K562 (cell line): ENCODE measurements at regions not wholly inside any gene's neighbourhood (a gene's known extent, or its start where the extent isn't known, plus 50 kb on each side); places are given as distances from the start of the nearest gene placed in this dataset.

ENCODE experiments used
- ATAC-seq: fragments of 200-7000 bp; cut with Tn5 transposase; 3 replicates; pipeline ENCODE4 v1.9.1; 2020; ENCODE audit warnings: moderate library complexity
- BruUV-seq: library from RNA; stranded (reverse); fragments of 400-500 nt; replicated peaks from 2 replicates; lab custom pipeline; 2021; lab: Mats Ljungman, UMichigan
- CTCF ChIA-PET: fragments of 300-600 bp; formaldehyde crosslinking; extraction: SDS; loops from one replicate; lab custom pipeline; 2021; ENCODE audit warnings: low intra/inter-chr PET ratio; lab: Yijun Ruan, JAX
- POLR2A ChIA-PET: fragments of 300-600, 350-650 bp; sonication (Branson Sonifier 250); formaldehyde crosslinking; extraction: SDS; loops from one replicate; lab custom pipeline; 2021; ENCODE audit warnings: antibody characterized with exemption, inconsistent platforms; lab: Yijun Ruan, JAX
- DNase-seq, 4 experiments: peaks; one replicate each; pipeline versions ENCODE4 v3.0.0 to v3.0.0-alpha.2; 2011 to 2018; ENCODE audit warnings: low spot score in 3 of 4, mixed read lengths in 3 of 4; ENCODE audit errors: extremely low read depth in 1 of 4
- FAIRE-seq: peaks from 2 replicates; lab custom pipeline; 2011; peaks lifted over from hg19 to GRCh38; lab: Jason Lieb, UNC
- H2AFZ ChIP-seq: 2 replicates; pipeline ENCODE4 v1.6.0; 2011; ENCODE audit warnings: low read depth, low read length, control low read depth, inconsistent platforms
- H3K27ac ChIP-seq: fragments of 200-600 bp; 3 replicates; pipeline ENCODE4 v1.8.0; 2011; ENCODE audit warnings: low read depth, mild to moderate bottlenecking, control low read depth, inconsistent platforms, low read length, moderate library complexity, mixed read lengths; ENCODE audit errors: extremely low read depth
- H3K27me3 ChIP-seq, 2 experiments: fragments of 300-600 bp in 1 of 2; 2 replicates in 1 of 2; 3 replicates in 1 of 2; pipeline versions ENCODE4 v1.6.0 to v1.8.0; 2011; ENCODE audit warnings: inconsistent platforms in 2 of 2, low read length in 2 of 2, mild to moderate bottlenecking in 1 of 2, mixed read lengths in 1 of 2, moderate library complexity in 1 of 2; ENCODE audit not compliant: control insufficient read depth in 2 of 2, insufficient read depth in 2 of 2
- H3K36me3 ChIP-seq: fragments of 300-600 bp; 3 replicates; pipeline ENCODE4 v1.8.0; 2011; ENCODE audit warnings: mild to moderate bottlenecking, low read length, inconsistent platforms; ENCODE audit not compliant: control insufficient read depth, insufficient read depth
- H3K4me1 ChIP-seq, 2 experiments: fragments of 200-600 bp in 1 of 2; replicated peaks in 1 of 2; 2 replicates in 1 of 2; 3 replicates in 1 of 2; pipeline versions ENCODE4 v1.5.1 to v1.8.0; 2011; ENCODE audit warnings: inconsistent platforms in 2 of 2, low read length in 2 of 2, mild to moderate bottlenecking in 1 of 2, mixed read lengths in 1 of 2, moderate library complexity in 1 of 2; ENCODE audit not compliant: control insufficient read depth in 2 of 2, insufficient read depth in 2 of 2
- H3K4me2 ChIP-seq: 2 replicates; pipeline ENCODE4 v1.6.1; 2011; ENCODE audit warnings: low read length, control low read depth, inconsistent platforms, mixed read lengths; ENCODE audit not compliant: insufficient read depth
- H3K4me3 ChIP-seq: fragments of 200-600 bp; sonication (generic), shearing (Covaris generic); 2 replicates; pipeline ENCODE4 v1.5.1; 2016; ENCODE audit warnings: control low read depth, inconsistent platforms
- H3K79me2 ChIP-seq: fragments of 200-600 bp; 3 replicates; pipeline ENCODE4 v1.8.0; 2011; ENCODE audit warnings: low read length, inconsistent platforms; ENCODE audit not compliant: control insufficient read depth, insufficient read depth
- H3K9ac ChIP-seq, 2 experiments: 2 replicates each; pipeline versions ENCODE4 v1.6.0 to v1.6.1; 2011; ENCODE audit warnings: low read depth in 2 of 2, low read length in 2 of 2, control low read depth in 1 of 2, inconsistent platforms in 1 of 2, mild to moderate bottlenecking in 1 of 2, mixed read lengths in 1 of 2; ENCODE audit not compliant: insufficient read depth in 1 of 2
- H3K9me1 ChIP-seq: one replicate; pipeline ENCODE4 v1.6.0; 2011; ENCODE audit warnings: inconsistent platforms, mild to moderate bottlenecking, low read length, moderate library complexity; ENCODE audit not compliant: control insufficient read depth, insufficient read depth
- H3K9me3 ChIP-seq: replicated peaks from 2 replicates; pipeline ENCODE4 v1.5.1; 2011; ENCODE audit warnings: low read depth, low read length, inconsistent platforms; ENCODE audit not compliant: control insufficient read depth, insufficient read depth
- H4K20me1 ChIP-seq: replicated peaks from 2 replicates; pipeline ENCODE4 v1.6.1; 2011; ENCODE audit warnings: low read length, inconsistent platforms, mixed read lengths; ENCODE audit not compliant: control insufficient read depth, insufficient read depth
- ARID1B ChIP-seq: fragments of 450-650 bp; IDR thresholded peaks from 2 replicates; pipeline ENCODE4 v1.6.1; 2016; ENCODE audit warnings: antibody characterized with exemption, mild to moderate bottlenecking, inconsistent platforms
- ARID2 ChIP-seq: fragments of 450-650 bp; IDR thresholded peaks from 2 replicates; pipeline ENCODE4 v1.6.1; 2017; ENCODE audit warnings: antibody characterized with exemption, mild to moderate bottlenecking
- ILK ChIP-seq: fragments of 450-650 bp; IDR thresholded peaks from 2 replicates; pipeline ENCODE4 v1.6.1; 2016; ENCODE audit warnings: missing genetic modification characterization, low read depth, mild to moderate bottlenecking, missing compliant biosample characterization, moderate library complexity, borderline replicate concordance
- KDM1A ChIP-seq, 2 experiments: fragments of 450-650 bp; IDR thresholded peaks; 2 replicates each; pipeline ENCODE4 v1.6.1; 2016; ENCODE audit warnings: mild to moderate bottlenecking in 2 of 2
- KDM5B ChIP-seq: fragments of 200-600 bp; sonication (generic); IDR thresholded peaks from 2 replicates; pipeline ENCODE4 v1.6.1; 2012; ENCODE audit warnings: low read depth, mild to moderate bottlenecking, moderate library complexity, low read length, control low read depth, inconsistent platforms; ENCODE audit not compliant: insufficient replicate concordance
- L3MBTL2 ChIP-seq: fragments of 450-650 bp; IDR thresholded peaks from 2 replicates; pipeline ENCODE4 v1.6.1; 2016; ENCODE audit warnings: mild to moderate bottlenecking, moderate library complexity
- POLR2G ChIP-seq: fragments of 200-400 bp; formaldehyde crosslinking; IDR thresholded peaks from 2 replicates; pipeline ENCODE4 v1.6.1; 2017; ENCODE audit warnings: low read depth, mild to moderate bottlenecking, antibody characterized with exemption, low read length, moderate library complexity
- PTTG1 ChIP-seq: fragments of 450-650 bp; IDR thresholded peaks from 2 replicates; pipeline ENCODE4 v1.6.1; 2016; ENCODE audit warnings: low read depth, mild to moderate bottlenecking, missing genetic modification characterization, missing compliant biosample characterization
- SAP30 ChIP-seq: fragments of 200-600 bp; sonication (generic); IDR thresholded peaks from 2 replicates; pipeline ENCODE4 v1.6.1; 2012; ENCODE audit warnings: borderline replicate concordance, low read depth, mild to moderate bottlenecking, moderate library complexity, low read length, control low read depth, inconsistent platforms; ENCODE audit not compliant: insufficient read depth, poor library complexity, severe bottlenecking
- SLC30A9 ChIP-seq: fragments of 250-450 bp; sonication (Bioruptor Pico); IDR thresholded peaks from 2 replicates; pipeline ENCODE4 v1.8.0; 2022; ENCODE audit warnings: mild to moderate bottlenecking, moderate library complexity
- TFAM ChIP-seq: fragments of 250-450 bp; sonication (Bioruptor Pico); conservative IDR thresholded peaks from 2 replicates; pipeline ENCODE4 v1.5.0; 2021; ENCODE audit warnings: mild to moderate bottlenecking, moderate library complexity
- ZBTB8A ChIP-seq: fragments of 450-650 bp; IDR thresholded peaks from 2 replicates; pipeline ENCODE4 v1.6.1; 2018; ENCODE audit warnings: mild to moderate bottlenecking, moderate library complexity; ENCODE audit not compliant: partially characterized antibody
- ZEB2 ChIP-seq: fragments of 450-650 bp; IDR thresholded peaks from 2 replicates; pipeline ENCODE4 v1.6.1; 2016
- ZNF212 ChIP-seq: fragments of 450-650 bp; formaldehyde crosslinking; IDR thresholded peaks from 2 replicates; pipeline ENCODE4 v1.4.0; 2020; ENCODE audit warnings: mild to moderate bottlenecking
- ZNF316 ChIP-seq: fragments of 450-650 bp; IDR thresholded peaks from 2 replicates; pipeline ENCODE4 v1.6.1; 2016
- WGBS: fragments of 100-300 bp; shearing (Covaris generic); methylation state at CpG from one replicate; pipeline ENCODE4 v1.1.6; 2016; ENCODE audit warnings: low coverage, mixed read lengths; ENCODE audit not compliant: insufficient coverage; ENCODE audit errors: missing lambda C conversion rate; 5-methylcytosine and 5-hydroxymethylcytosine counted together
- in situ Hi-C: fragments of 300-500 bp; cut with MboI; formaldehyde crosslinking; loops from 4 replicates; pipeline ENCODE4 v1.15.0; 2018; ENCODE audit warnings: inconsistent platforms, mixed read lengths
- intact Hi-C: fragments of 100-400 bp; cut with micrococcal nuclease; formaldehyde crosslinking; loops from 2 replicates; pipeline ENCODE4 v1.14.2; 2022

DNA sequence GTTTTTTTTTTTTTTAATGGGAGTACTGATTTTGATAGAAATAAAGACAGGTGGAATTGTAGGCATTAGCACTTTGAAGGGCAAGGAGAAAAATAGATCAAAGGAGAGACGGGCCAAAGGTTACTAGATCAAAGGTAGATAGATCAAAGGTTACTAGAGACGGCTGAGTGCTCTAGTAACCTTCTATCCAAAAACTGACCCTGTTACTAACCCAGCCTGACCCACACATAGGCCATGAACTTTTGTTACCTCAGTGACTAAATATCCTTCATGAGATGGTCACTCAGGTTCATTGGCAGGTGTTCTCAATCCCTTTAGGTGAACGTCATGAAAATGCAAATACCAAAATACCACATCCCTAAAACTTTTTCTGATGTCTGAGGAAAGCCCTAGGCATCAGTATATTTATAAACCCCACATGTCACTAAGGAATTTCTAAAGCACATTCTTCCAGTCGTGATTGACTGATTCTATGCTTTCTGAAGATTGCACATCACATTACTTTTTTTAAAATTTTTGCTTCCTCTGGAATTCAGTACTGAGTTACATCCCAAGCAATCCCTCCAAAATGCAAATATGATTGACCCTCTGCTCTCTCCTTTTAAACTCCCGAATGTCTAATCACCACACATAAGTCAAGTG lies 772.7 kb downstream of the BRINP1 start:
- intact Hi-C loops, result no loop called here
- H3K9me1 ChIP-seq, result no peaks in the 10 kb centered on the region
- H3K4me2 ChIP-seq, result no peak overlapping the region
- CTCF ChIA-PET, result no interaction called here
- BruUV-seq, result no TSS peak
- DNase-seq, result no peak
- TF ChIP-seq ARID1B (no peak), ZEB2 (no peak), TFAM (CRISPR knock-in tag) (no peak), ILK (no peak), ARID2 (no peak), ZNF316 (no peak), SAP30 (no peak), KDM1A (IDR thresholded peaks at IDR 0.05) (no peak), PTTG1 (tag) (no peak), POLR2G (no peak), L3MBTL2 (no peak), ZBTB8A (no peak), KDM5B (no peak), SLC30A9 (CRISPR knock-in tag) (no peak), ZNF212 (CRISPR knock-in tag) (no peak)
- TF ChIP-seq, all 486 proteins: peak for 0
- POLR2A ChIA-PET, result no interaction called here
- Histone ChIP-seq H4K20me1 (no peaks in the 10 kb centered on the region), H3K27me3 (no peaks in the 10 kb centered on the region), H3K4me1 (no peaks in the 10 kb centered on the region), H3K9ac (no peak overlapping the region), H3K9me3 (no peaks in the 10 kb centered on the region), H3K36me3 (no peaks in the 10 kb centered on the region), H3K79me2 (no peaks in the 10 kb centered on the region), H3K4me3 (no peak overlapping the region), H3K27ac (no peak overlapping the region), H2AFZ (no peak overlapping the region)
- ATAC-seq (no peak), FAIRE-seq (no peak)
- 0% methylated on average over 5 of the region's 5 CpGs for WGBS
- in situ Hi-C loops, result no loop called here
